ENCODE measurements at regions not wholly inside any gene's neighbourhood (a gene's known extent, or its start where the extent isn't known, plus 50 kb on each side); places are given as distances from the start of the nearest gene placed in this dataset.

GRCh38 chr5:68652534-68652965 lies 437.0 kb downstream of the PIK3R1 start (continued):
- no peak for TF ChIP-seq PATZ1 (tag by site-specific recombination; IDR thresholded peaks at IDR 0.05)
- TF ChIP-seq ZNF660 (tag by site-specific recombination; IDR thresholded peaks at IDR 0.05) = peak; percentile 63; the same call in 1 of the 2 replicates
- TF ChIP-seq ZNF324 (tag by site-specific recombination; IDR thresholded peaks at IDR 0.05) = no peak
- TF ChIP-seq SP7 (tag by site-specific recombination; IDR thresholded peaks at IDR 0.05) = peak; percentile 37; the same call in 1 of the 2 replicates
- TF ChIP-seq ZNF530 (tag by site-specific recombination; IDR thresholded peaks at IDR 0.05; ENCODE audit: low read depth) = no peak
- no peak for TF ChIP-seq INSM2 (tag by site-specific recombination; IDR thresholded peaks at IDR 0.05)
- 0 out of 2 replicates have a peak, but pooled peaks have one; percentile 21 for TF ChIP-seq ZNF692 (tag by site-specific recombination; IDR thresholded peaks at IDR 0.05)
- no peak for TF ChIP-seq ZSCAN30 (tag by site-specific recombination; IDR thresholded peaks at IDR 0.05)
- peak; percentile 95 for TF ChIP-seq ZBTB48 (tag by site-specific recombination; IDR thresholded peaks at IDR 0.05)

GRCh38 chr5:68653471-68653870 lies 437.9 kb downstream of the PIK3R1 start:
- no peaks in the 10 kb centered on the region for H3K36me3 ChIP-seq (ENCODE audit: control insufficient read depth in 2 of 2, insufficient read depth in 1 of 2, low read length in 2 of 2)
- ChIA-PET CTCF (interaction anchor here (0.6 to 0.7 kb wide), 2 partner anchors 13 to 350 kb away, joined by 4 to 5 read pairs; no protein-coding TSS in a partner anchor), POLR2A (no interaction called here)
- no peaks in the 10 kb centered on the region for H3K9me3 ChIP-seq (ENCODE audit: control insufficient read depth, insufficient read depth, low read depth, low read length)
- peaks cover 17% of the 10 kb centered on the region for H3K4me1 ChIP-seq (ENCODE audit: control insufficient read depth, insufficient read depth, low read length)
- TF ChIP-seq ZEB2 (tag by site-specific recombination; IDR thresholded peaks at IDR 0.05) (no peak), ZNF280D (tag by site-specific recombination; IDR thresholded peaks at IDR 0.05) (no peak), ZNF202 (tag by site-specific recombination; IDR thresholded peaks at IDR 0.05; ENCODE audit: borderline replicate concordance) (no peak), ZNF660 (tag by site-specific recombination; IDR thresholded peaks at IDR 0.05) (no peak), ZSCAN30 (tag by site-specific recombination; IDR thresholded peaks at IDR 0.05) (no peak), HOXC10 (CRISPR knock-in tag; IDR thresholded peaks at IDR 0.05) (no peak), ZBTB17 (tag by site-specific recombination; IDR thresholded peaks at IDR 0.05) (no peak), ZNF362 (tag by site-specific recombination; IDR thresholded peaks at IDR 0.05) (no peak), ZFHX2 (tag by site-specific recombination; conservative IDR thresholded peaks at IDR 0.05) (no peak), ZNF302 (tag by site-specific recombination; IDR thresholded peaks at IDR 0.05; ENCODE audit: low read depth) (no peak), ZBTB6 (tag by site-specific recombination; IDR thresholded peaks at IDR 0.05) (no peak), ZNF544 (tag by site-specific recombination; IDR thresholded peaks at IDR 0.05) (no peak), SCRT2 (tag by site-specific recombination; IDR thresholded peaks at IDR 0.05) (no peak)
- H3K27ac ChIP-seq (ENCODE audit: extremely low read depth, low read depth, low read length) = no peak overlapping the region
- H3K4me3 ChIP-seq (ENCODE audit: low read depth, low read length) = no peak overlapping the region
